Stomach (tissue), 4 donors: ENCODE measurements at regions not wholly inside any gene's neighbourhood (a gene's known extent, or its start where the extent isn't known, plus 50 kb on each side); places are given as distances from the start of the nearest gene placed in this dataset.

Source experiments
- EP300 ChIP-seq: sonication (generic); formaldehyde crosslinking; IDR thresholded peaks from one replicate; pipeline ENCODE4 v1.6.1; 2017; ENCODE audit warnings: antibody characterized with exemption
- POLR2A ChIP-seq, 4 donors: fragments of 450-650 bp; IDR thresholded peaks; one replicate each; pipeline ENCODE4 v1.6.1; 2016; ENCODE audit warnings: antibody characterized with exemption in 4 of 4, control low read depth in 2 of 4, mild to moderate bottlenecking in 1 of 4, moderate library complexity in 1 of 4
- POLR2AphosphoS5 ChIP-seq, 3 donors: sonication (generic); formaldehyde crosslinking; IDR thresholded peaks; one replicate each; pipeline ENCODE4 v1.6.1; 2016; ENCODE audit warnings: antibody characterized with exemption in 3 of 3
- TF ChIP-seq, protein P1 (sequence below), 7 experiments: fragments of 450-650 bp in 4 of 7; fragments of 200-600 bp in 3 of 7; sonication (generic) in 3 of 7; IDR thresholded peaks; one replicate each; pipeline ENCODE4 v1.5.1; 2016 to 2019; ENCODE audit warnings: antibody characterized with exemption in 7 of 7, control low read depth in 2 of 7, mild to moderate bottlenecking in 1 of 7

DNA sequence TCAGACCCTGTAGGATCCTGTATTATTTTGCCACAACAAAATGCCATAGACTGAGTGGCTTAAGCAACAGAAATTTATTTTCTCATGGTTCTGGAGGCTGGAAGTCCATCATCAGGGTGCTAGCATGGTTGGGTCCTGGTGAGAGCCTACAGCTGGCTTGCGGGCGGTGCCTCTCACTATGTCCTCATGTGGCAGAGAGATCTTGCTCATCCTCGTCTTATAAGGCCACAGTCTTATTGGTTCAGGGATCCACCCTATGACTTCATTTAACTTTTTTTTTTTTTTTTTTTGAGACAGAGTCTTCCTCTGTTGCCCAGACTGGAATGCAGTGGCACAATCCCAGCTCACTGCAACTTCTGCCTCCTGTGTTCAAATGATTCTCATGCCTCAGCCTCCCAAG lies 90.9 kb downstream of the LSM5 start:
- TF ChIP-seq, protein P1, sequence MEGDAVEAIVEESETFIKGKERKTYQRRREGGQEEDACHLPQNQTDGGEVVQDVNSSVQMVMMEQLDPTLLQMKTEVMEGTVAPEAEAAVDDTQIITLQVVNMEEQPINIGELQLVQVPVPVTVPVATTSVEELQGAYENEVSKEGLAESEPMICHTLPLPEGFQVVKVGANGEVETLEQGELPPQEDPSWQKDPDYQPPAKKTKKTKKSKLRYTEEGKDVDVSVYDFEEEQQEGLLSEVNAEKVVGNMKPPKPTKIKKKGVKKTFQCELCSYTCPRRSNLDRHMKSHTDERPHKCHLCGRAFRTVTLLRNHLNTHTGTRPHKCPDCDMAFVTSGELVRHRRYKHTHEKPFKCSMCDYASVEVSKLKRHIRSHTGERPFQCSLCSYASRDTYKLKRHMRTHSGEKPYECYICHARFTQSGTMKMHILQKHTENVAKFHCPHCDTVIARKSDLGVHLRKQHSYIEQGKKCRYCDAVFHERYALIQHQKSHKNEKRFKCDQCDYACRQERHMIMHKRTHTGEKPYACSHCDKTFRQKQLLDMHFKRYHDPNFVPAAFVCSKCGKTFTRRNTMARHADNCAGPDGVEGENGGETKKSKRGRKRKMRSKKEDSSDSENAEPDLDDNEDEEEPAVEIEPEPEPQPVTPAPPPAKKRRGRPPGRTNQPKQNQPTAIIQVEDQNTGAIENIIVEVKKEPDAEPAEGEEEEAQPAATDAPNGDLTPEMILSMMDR (IDR thresholded peaks at IDR 0.05): no peak
- TF ChIP-seq POLR2A (IDR thresholded peaks at IDR 0.05) (no peak), POLR2AphosphoS5 (IDR thresholded peaks at IDR 0.05) (no peak), EP300 (no peak)
